Neural progenitor cell (in vitro differentiated cells): ENCODE measurements at regions not wholly inside any gene's neighbourhood (a gene's known extent, or its start where the extent isn't known, plus 50 kb on each side); places are given as distances from the start of the nearest gene placed in this dataset.

ENCODE experiments used
- CTCF ChIP-seq: fragments of 200-600 bp; sonication (generic); IDR thresholded peaks from 2 replicates; pipeline ENCODE4 v1.5.1; 2017; ENCODE audit warnings: antibody characterized with exemption, mild to moderate bottlenecking
- EZH2phosphoT487 ChIP-seq: fragments of 200-600 bp; sonication (generic); IDR thresholded peaks from 2 replicates; pipeline ENCODE4 v1.6.1; 2017; ENCODE audit warnings: antibody characterized with exemption

GRCh38 chr13:32947411-32948276 lies 68.6 kb upstream of the KL start:
- TF ChIP-seq CTCF (no peak), EZH2phosphoT487 (no peak)
